ENCODE measurements at regions not wholly inside any gene's neighbourhood (a gene's known extent, or its start where the extent isn't known, plus 50 kb on each side); places are given as distances from the start of the nearest gene placed in this dataset.
"Not testable (repeated sequence)": the region's sequence is repeated elsewhere in the genome, so short reads cannot be mapped to it uniquely, and the experiment has no call there.

GRCh38 chr20:50453533-50454244 lies 56.5 kb upstream of the PTPN1 start:
- no peak for DNase-seq

GRCh38 chr20:50455245-50455644 lies 54.9 kb upstream of the PTPN1 start:
- DNase-seq, result not testable (repeated sequence)

- no peak for DNase-seq
Measured at GRCh38 chr20:50455656-50456451, 54.3 kb upstream of the PTPN1 start.

- DNase-seq, result no peak
Measured at GRCh38 chr20:50456452-50457324, 53.5 kb upstream of the PTPN1 start.

- DNase-seq, result no peak
Measured at GRCh38 chr20:50459124-50459918, 50.9 kb upstream of the PTPN1 start.

GRCh38 chr20:50460115-50460607 lies 50.0 kb upstream of the PTPN1 start:
- no peak for DNase-seq

All from midbrain (tissue), 1 donor.